ENCODE measurements at regions not wholly inside any gene's neighbourhood (a gene's known extent, or its start where the extent isn't known, plus 50 kb on each side); places are given as distances from the start of the nearest gene placed in this dataset.

DNA sequence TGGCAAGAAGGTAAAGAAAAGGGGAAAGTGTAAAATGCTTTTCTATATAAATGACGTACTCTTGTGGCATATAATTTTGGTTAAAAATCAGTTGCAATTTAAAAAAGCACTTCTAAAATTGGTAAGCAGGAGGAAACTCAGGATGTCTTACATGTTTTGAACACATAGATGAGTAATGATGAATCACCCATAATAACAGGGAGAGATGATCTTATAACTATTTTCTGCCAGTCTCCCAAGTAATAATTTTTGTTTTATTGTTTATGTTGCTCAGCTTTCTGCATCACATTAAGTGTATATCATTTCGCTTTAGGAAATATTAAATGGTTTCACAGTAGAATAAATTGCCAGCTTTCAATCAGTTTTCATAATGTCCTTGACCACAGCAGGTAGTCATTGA is 1430.7 kb upstream of the PCDH20 start (continued):
- TF ChIP-seq BCLAF1 (IDR thresholded peaks at IDR 0.05) = no peak
- TF ChIP-seq HDAC2 (IDR thresholded peaks at IDR 0.05) = no peak
- TF ChIP-seq CBX5 (IDR thresholded peaks at IDR 0.05; ENCODE audit: low read depth) = no peak

- no peaks in the 10 kb centered on the region for H3K9me3 ChIP-seq (replicated peaks; ENCODE audit: control insufficient read depth, insufficient read depth, low read length)
- H3K9ac ChIP-seq (ENCODE audit: control insufficient read depth, insufficient read depth, low read length) = no peak overlapping the region
- H3K79me2 ChIP-seq (ENCODE audit: control insufficient read depth, insufficient read depth, low read length) = no peaks in the 10 kb centered on the region
- no peak overlapping the region for H2AFZ ChIP-seq (ENCODE audit: control insufficient read depth, low read depth, low read length)
- BruUV-seq (replicated peaks) = no TSS peak
- no peaks in the 10 kb centered on the region for H3K36me3 ChIP-seq (ENCODE audit: control insufficient read depth in 2 of 2, insufficient read depth in 2 of 2, low read length in 1 of 2)
- ChIA-PET RAD21 (ENCODE audit: unreplicated experiment) (no interaction called here), CTCF (interaction anchor here (1.3 kb wide), 1 partner anchor 11 kb away, joined by 4 read pairs; no protein-coding TSS in a partner anchor), POLR2A (no interaction called here), SMC1A (ENCODE audit: uncharacterized antibody, unreplicated experiment) (no interaction called here)
- H3K27ac ChIP-seq (ENCODE audit: control insufficient read depth, insufficient read depth) = no peak overlapping the region
- H3K4me3 ChIP-seq = no peak overlapping the region
- no peaks in the 10 kb centered on the region for H3K27me3 ChIP-seq (replicated peaks in 1 of 2; ENCODE audit: control insufficient read depth in 2 of 2, insufficient read depth in 2 of 2, low read length in 1 of 2)
- H4K20me1 ChIP-seq (ENCODE audit: control insufficient read depth, insufficient read depth) = no peaks in the 10 kb centered on the region
- in situ Hi-C loops (cut with MboI) = no loop called here
- FAIRE-seq (no peak), ATAC-seq (no peak), DNase-seq (ENCODE audit: low read depth, low spot score) (no peak)
- TF ChIP-seq CHD4 (IDR thresholded peaks at IDR 0.05) (no peak), ATF7 (IDR thresholded peaks at IDR 0.05; ENCODE audit: low read depth) (no peak), TCF3 (IDR thresholded peaks at IDR 0.05; ENCODE audit: borderline replicate concordance, insufficient read depth, low read depth, low read length) (no peak), YY1 (IDR thresholded peaks at IDR 0.05; ENCODE audit: low read depth, low read length) (no peak), PBX3 (IDR thresholded peaks at IDR 0.05; ENCODE audit: insufficient replicate concordance, low read depth, low read length) (no peak), ZNF207 (IDR thresholded peaks at IDR 0.05; ENCODE audit: borderline replicate concordance) (no peak), LARP7 (IDR thresholded peaks at IDR 0.05) (no peak), MXI1 (IDR thresholded peaks at IDR 0.05; ENCODE audit: low read depth, low read length) (no peak)
- TF ChIP-seq, protein P1, sequence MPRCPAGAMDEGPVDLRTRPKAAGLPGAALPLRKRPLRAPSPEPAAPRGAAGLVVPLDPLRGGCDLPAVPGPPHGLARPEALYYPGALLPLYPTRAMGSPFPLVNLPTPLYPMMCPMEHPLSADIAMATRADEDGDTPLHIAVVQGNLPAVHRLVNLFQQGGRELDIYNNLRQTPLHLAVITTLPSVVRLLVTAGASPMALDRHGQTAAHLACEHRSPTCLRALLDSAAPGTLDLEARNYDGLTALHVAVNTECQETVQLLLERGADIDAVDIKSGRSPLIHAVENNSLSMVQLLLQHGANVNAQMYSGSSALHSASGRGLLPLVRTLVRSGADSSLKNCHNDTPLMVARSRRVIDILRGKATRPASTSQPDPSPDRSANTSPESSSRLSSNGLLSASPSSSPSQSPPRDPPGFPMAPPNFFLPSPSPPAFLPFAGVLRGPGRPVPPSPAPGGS (IDR thresholded peaks at IDR 0.05; ENCODE audit: borderline replicate concordance, insufficient read depth, low read depth, low read length, poor library complexity, severe bottlenecking) = no peak
- WGBS (ENCODE audit: insufficient coverage, insufficient replicate concordance, low lambda C conversion rate, missing lambda C conversion rate) = 0% methylated on average over 1 of the region's 1 CpG
- intact Hi-C loops (cut with micrococcal nuclease; ENCODE audit: unreplicated experiment) = no loop called here
- H3K4me2 ChIP-seq (ENCODE audit: control insufficient read depth, insufficient read depth) = no peak overlapping the region
- H3K4me1 ChIP-seq (ENCODE audit: control insufficient read depth, insufficient read depth, low read length) = no peaks in the 10 kb centered on the region
Measured at GRCh38 chr13:62839338-62839737, 1423.7 kb upstream of the PCDH20 start.
